Keratinocyte (primary cell): ENCODE measurements at regions not wholly inside any gene's neighbourhood (a gene's known extent, or its start where the extent isn't known, plus 50 kb on each side); places are given as distances from the start of the nearest gene placed in this dataset.

Experiments used
- DNase-seq: peaks from one replicate; pipeline ENCODE4 v3.0.0-alpha.2; 2011; ENCODE audit warnings: low read depth, missing footprints, low spot score
- FAIRE-seq: peaks from 2 replicates; lab custom pipeline; 2011; peaks lifted over from hg19 to GRCh38; lab: Jason Lieb, UNC
- H2AFZ ChIP-seq: 2 replicates; pipeline ENCODE4 v1.6.0; 2012; ENCODE audit warnings: low read length, control low read depth, inconsistent platforms; ENCODE audit not compliant: control insufficient read depth
- H3K27ac ChIP-seq: 2 replicates; pipeline ENCODE4 v1.5.1; 2011; ENCODE audit warnings: low read length; ENCODE audit not compliant: control insufficient read depth, insufficient read depth
- H3K27me3 ChIP-seq: 3 replicates; pipeline ENCODE4 v1.6.0; 2011; ENCODE audit warnings: low read length; ENCODE audit not compliant: control insufficient read depth, insufficient read depth; ENCODE audit errors: extremely low read depth
- H3K36me3 ChIP-seq, 2 experiments: 2 replicates in 1 of 2; 3 replicates in 1 of 2; pipeline ENCODE4 v1.5.1; 2011; ENCODE audit warnings: low read length in 2 of 2, mild to moderate bottlenecking in 1 of 2; ENCODE audit not compliant: control insufficient read depth in 2 of 2, insufficient read depth in 2 of 2; ENCODE audit errors: extremely low read depth in 1 of 2
- H3K4me1 ChIP-seq: 3 replicates; pipeline ENCODE4 v1.5.1; 2011; ENCODE audit warnings: low read length; ENCODE audit not compliant: control insufficient read depth, insufficient read depth; ENCODE audit errors: extremely low read depth
- H3K4me2 ChIP-seq: 3 replicates; pipeline ENCODE4 v1.6.0; 2011; ENCODE audit warnings: low read depth, low read length; ENCODE audit not compliant: control insufficient read depth, insufficient read depth; ENCODE audit errors: extremely low read depth
- H3K4me3 ChIP-seq, 3 experiments: fragments of 200-600 bp in 1 of 3; sonication (generic) in 1 of 3; 2 replicates in 2 of 3; 3 replicates in 1 of 3; pipeline ENCODE4 v1.5.1; 2011 to 2016; ENCODE audit warnings: low read length in 3 of 3, mild to moderate bottlenecking in 3 of 3, control low read depth in 2 of 3, inconsistent platforms in 1 of 3, low read depth in 1 of 3, mixed read lengths in 1 of 3, mixed run types in 1 of 3, moderate library complexity in 1 of 3; ENCODE audit not compliant: control insufficient read depth in 2 of 3, insufficient read depth in 2 of 3; ENCODE audit errors: extremely low read depth in 1 of 3
- H3K79me2 ChIP-seq: 2 replicates; pipeline ENCODE4 v1.6.0; 2012; ENCODE audit warnings: low read length; ENCODE audit not compliant: control insufficient read depth, insufficient read depth
- H3K9ac ChIP-seq: 3 replicates; pipeline ENCODE4 v1.6.0; 2011; ENCODE audit warnings: low read length; ENCODE audit not compliant: control insufficient read depth, insufficient read depth; ENCODE audit errors: extremely low read depth
- H3K9me1 ChIP-seq: 3 replicates; pipeline ENCODE4 v1.6.0; 2011; ENCODE audit warnings: low read length; ENCODE audit not compliant: control insufficient read depth, insufficient read depth; ENCODE audit errors: extremely low read depth
- H3K9me3 ChIP-seq: 2 replicates; pipeline ENCODE4 v1.5.1; 2012; ENCODE audit warnings: low read depth, low read length; ENCODE audit not compliant: control insufficient read depth
- H4K20me1 ChIP-seq: 3 replicates; pipeline ENCODE4 v1.6.0; 2011; ENCODE audit warnings: low read length; ENCODE audit not compliant: control insufficient read depth, insufficient read depth; ENCODE audit errors: extremely low read depth
- CTCF ChIP-seq, 3 experiments: IDR thresholded peaks in 1 of 3; conservative IDR thresholded peaks in 1 of 3; optimal IDR thresholded peaks in 1 of 3; 2 replicates in 2 of 3; 3 replicates in 1 of 3; pipeline versions ENCODE3 to v1.5.1; 2011; ENCODE audit warnings: low read length in 3 of 3, mild to moderate bottlenecking in 3 of 3, moderate library complexity in 2 of 3, control low read depth in 1 of 3, inconsistent platforms in 1 of 3; ENCODE audit not compliant: insufficient read depth in 2 of 3; ENCODE audit errors: extremely low read depth in 1 of 3
- EZH2 ChIP-seq: IDR thresholded peaks from one replicate; pipeline ENCODE4 v1.6.1; 2012; ENCODE audit warnings: inconsistent platforms, mild to moderate bottlenecking, low read length, moderate library complexity
- dilution Hi-C: fragments of 300-500 bp; cut with MboI; formaldehyde crosslinking; loops from one replicate; pipeline ENCODE4 v1.7.0; 2020; ENCODE audit warnings: low sequenced_read_pairs; ENCODE audit not compliant: extremely low pct_ligation_motif_present

DNA sequence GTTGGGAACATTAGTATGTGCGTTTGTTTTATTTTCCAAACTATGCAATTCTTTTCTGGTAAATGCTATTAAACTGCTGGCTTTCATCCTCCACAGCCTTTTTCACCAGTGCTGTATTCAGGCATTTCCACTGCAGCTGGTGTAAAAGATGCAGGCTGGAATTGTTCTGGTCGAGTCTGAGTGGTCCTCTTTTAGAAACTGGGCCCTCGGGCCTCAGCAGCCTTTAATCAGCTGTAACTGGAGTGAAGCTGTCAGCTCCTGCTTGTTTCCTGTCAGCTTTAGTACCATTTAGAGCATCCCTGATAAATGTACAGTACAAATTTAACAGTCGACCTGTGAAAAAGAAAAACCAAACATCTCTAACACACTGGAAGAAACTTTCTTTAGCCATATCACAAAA is 979.6 kb downstream of the TFAP2A start:
- DNase-seq, result no peak
- Histone ChIP-seq H2AFZ (no peak overlapping the region), H3K79me2 (no peaks in the 10 kb centered on the region), H3K27ac (no peak overlapping the region), H3K4me1 (peaks cover 16% of the 10 kb centered on the region), H3K27me3 (no peaks in the 10 kb centered on the region), H3K4me2 (no peak overlapping the region), H3K9me1 (no peaks in the 10 kb centered on the region), H3K9me3 (no peaks in the 10 kb centered on the region), H4K20me1 (no peaks in the 10 kb centered on the region), H3K36me3 (no peaks in the 10 kb centered on the region), H3K9ac (no peak overlapping the region), H3K4me3 (no peak overlapping the region)
- TF ChIP-seq CTCF (optimal IDR thresholded peaks at IDR 0.05 in 1 of 3, IDR thresholded peaks at IDR 0.05 in 1 of 3, conservative IDR thresholded peaks at IDR 0.05 in 1 of 3; ENCODE audit: extremely low read depth in 1 of 3, insufficient read depth in 2 of 3, low read length in 3 of 3) (no peak), EZH2 (no peak)
- FAIRE-seq, result no peak
- dilution Hi-C loops, result no loop called here

DNA sequence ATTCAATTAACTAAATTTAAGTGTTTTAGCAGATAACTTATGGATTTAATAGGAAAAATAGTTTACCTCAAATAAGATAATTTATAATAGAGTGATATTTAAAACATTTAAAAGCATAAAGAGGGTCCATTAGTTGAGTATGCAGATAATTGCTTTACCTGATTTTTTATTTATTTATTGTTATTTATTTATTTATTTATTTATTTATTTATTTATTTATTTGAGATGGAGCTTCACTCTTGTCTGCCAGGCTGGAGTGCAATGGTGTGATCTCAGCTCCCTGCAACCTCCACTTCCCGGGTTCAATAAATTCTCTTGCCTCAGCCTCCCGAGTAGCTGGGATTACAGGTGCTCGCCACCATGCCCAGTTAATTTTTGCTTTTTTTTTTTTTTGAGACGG is 982.9 kb downstream of the TFAP2A start:
- no peaks in the 10 kb centered on the region for H3K79me2 ChIP-seq
- dilution Hi-C loops, result no loop called here
- no peaks in the 10 kb centered on the region for H3K27me3 ChIP-seq
- TF ChIP-seq CTCF (optimal IDR thresholded peaks at IDR 0.05 in 1 of 3, IDR thresholded peaks at IDR 0.05 in 1 of 3, conservative IDR thresholded peaks at IDR 0.05 in 1 of 3; ENCODE audit: extremely low read depth in 1 of 3, insufficient read depth in 2 of 3, low read length in 3 of 3) (no peak), EZH2 (no peak)
- FAIRE-seq (no peak), DNase-seq (no peak)
- no peaks in the 10 kb centered on the region for H3K9me3 ChIP-seq
- H3K36me3 ChIP-seq, result no peaks in the 10 kb centered on the region
- no peak overlapping the region for H3K9ac ChIP-seq
- no peak overlapping the region for H3K4me2 ChIP-seq
- no peak overlapping the region for H3K4me3 ChIP-seq
- no peaks in the 10 kb centered on the region for H4K20me1 ChIP-seq
- H3K9me1 ChIP-seq, result no peaks in the 10 kb centered on the region
- no peak overlapping the region for H3K27ac ChIP-seq
- H3K4me1 ChIP-seq, result no peaks in the 10 kb centered on the region
- no peak overlapping the region for H2AFZ ChIP-seq
